CD1c-positive myeloid dendritic cell (primary cell): ENCODE measurements at regions not wholly inside any gene's neighbourhood (a gene's known extent, or its start where the extent isn't known, plus 50 kb on each side); places are given as distances from the start of the nearest gene placed in this dataset.
A peak's percentile ranks its signal among the peaks of the same experiment; 100 is the strongest.

ENCODE experiments used
- DNase-seq: peaks from one replicate; pipeline ENCODE4 v3.0.0-alpha.2; 2016; ENCODE audit errors: extremely low spot score

GRCh38 chr7:33754933-33755928, 150.1 kb upstream of the BMPER start:
- no peak for DNase-seq

DNA sequence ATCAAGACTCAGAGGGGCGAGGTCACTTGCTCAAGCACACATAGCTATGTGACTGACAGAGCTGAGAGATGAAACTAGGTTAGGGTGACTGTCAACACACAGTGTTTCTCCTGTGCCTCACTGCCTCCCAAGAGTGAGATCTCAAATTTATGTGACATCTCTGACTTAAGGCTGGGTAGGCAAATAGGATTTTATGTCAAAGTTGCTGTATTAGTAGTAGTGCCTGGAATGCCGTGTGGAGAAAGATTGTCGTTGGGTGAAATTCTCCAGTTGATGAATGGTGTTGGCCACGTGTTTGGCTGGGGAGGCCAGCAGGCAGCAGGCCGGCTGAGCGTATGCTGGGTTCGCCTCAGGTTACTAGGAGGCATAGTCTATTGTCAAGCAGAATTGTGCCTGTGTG, 148.3 kb upstream of the BMPER start:
- no peak for DNase-seq

GRCh38 chr7:33757563-33758165, 147.7 kb upstream of the BMPER start:
- DNase-seq: peak; percentile 51

GRCh38 chr7:33760146-33760545, 145.2 kb upstream of the BMPER start:
- DNase-seq: no peak

- DNase-seq: no peak
Observed at GRCh38 chr7:33760834-33761233, 144.5 kb upstream of the BMPER start.

GRCh38 chr7:33761449-33762080, 143.8 kb upstream of the BMPER start:
- no peak for DNase-seq

GRCh38 chr7:33762151-33762910, 143.0 kb upstream of the BMPER start:
- no peak for DNase-seq

GRCh38 chr7:33762911-33763306, 142.4 kb upstream of the BMPER start:
- no peak for DNase-seq

GRCh38 chr7:33764752-33765451, 140.4 kb upstream of the BMPER start:
- DNase-seq: no peak

GRCh38 chr7:33766405-33766804, 138.9 kb upstream of the BMPER start:
- no peak for DNase-seq

DNA sequence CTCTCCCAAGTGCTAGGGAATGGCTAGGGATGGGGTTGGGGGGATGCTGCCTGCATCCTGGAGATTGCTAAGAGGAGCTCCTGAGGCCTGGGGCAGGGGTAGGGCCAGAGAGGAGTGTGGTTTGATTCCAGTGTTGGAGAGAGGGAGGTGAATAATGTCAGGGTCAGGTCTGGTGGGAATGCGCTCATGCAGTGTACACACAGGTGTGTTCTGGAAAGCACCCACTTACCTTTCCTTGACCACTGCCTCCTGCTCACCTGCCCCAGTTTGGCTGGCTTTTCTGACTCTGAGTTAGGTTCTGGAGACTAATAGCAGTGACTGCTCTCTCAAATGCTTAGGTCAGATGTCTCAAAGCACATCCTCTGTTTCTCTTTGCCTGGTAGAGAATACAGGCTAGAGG, 135.4 kb upstream of the BMPER start:
- DNase-seq: no peak

GRCh38 chr7:33770576-33770975, 134.8 kb upstream of the BMPER start:
- no peak for DNase-seq

GRCh38 chr7:33771422-33771821, 133.9 kb upstream of the BMPER start:
- no peak for DNase-seq

DNA sequence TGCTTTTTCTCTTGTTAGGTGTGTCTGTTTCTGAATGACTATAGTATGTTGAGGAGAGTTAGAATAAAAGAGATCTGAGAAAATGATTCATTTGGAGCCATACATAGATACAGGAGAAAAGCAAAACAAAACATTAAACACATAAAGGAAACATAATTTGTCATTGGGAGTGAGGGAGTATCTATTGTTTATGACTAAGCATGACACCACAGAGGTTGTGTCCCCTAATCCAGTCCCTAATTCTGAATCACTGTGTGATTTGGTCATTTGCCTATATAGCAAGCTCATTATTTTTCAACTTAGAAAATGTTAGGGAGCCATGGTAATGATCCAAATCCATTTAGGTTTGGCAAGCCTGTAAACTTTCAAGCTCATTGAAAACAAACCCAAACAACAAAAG, 132.3 kb upstream of the BMPER start:
- DNase-seq: no peak

DNA sequence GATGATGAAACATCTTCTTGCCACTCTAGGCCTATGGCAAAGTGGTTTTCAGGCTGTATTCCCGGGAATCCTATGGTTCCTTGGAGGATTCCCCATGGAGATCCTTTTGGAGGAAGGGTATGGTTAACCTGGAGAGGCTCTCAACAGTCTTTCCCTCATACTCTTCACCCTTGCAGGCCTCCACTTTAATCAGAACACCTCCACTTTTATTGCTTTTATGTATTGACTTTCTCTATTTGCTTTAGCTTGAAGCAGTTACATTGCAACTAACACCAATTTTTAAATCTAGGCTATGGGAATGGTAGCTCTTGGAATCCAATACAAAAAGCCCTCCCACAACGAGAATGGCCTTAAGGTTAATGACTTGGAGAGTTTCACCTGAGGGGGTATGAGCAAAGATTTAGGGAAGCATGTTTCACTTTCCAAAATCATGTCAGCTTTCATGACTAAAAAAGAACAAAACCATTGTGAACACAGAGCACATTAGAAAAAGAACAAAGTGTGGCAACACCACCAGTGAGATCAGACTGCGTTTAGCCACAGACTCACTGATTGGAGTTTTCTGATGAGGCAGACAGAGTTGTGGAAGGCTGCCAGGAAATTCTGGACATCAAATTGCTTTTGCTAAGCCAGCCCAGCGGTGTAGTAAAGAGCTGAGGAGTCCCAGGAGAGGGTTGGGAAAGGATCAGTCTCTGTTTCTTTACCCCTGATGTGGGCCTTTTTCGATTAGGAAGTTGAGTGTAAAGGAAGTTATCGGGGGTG, 130.4 kb upstream of the BMPER start:
- DNase-seq: no peak

GRCh38 chr7:33775790-33776189, 129.5 kb upstream of the BMPER start:
- DNase-seq: no peak

DNA sequence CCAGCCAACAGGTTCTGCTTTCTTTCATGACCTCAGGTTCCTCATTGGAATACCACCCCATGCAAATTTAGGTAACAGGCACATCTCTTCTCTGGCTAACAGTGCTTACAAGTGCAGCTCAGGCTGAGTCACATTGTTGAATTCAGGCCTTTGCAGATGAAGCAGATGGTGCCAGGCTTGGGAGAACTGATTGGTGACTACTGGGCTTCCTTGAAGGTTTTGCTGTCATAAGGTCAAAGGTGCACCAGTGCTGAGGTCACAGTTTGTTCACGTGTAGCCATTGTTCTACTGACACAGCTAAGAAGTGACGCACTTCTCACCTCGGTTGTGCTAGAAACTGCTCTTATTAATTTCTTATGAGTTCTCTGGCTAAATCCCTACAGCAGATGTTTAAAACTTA, 128.6 kb upstream of the BMPER start:
- DNase-seq: no peak

DNA sequence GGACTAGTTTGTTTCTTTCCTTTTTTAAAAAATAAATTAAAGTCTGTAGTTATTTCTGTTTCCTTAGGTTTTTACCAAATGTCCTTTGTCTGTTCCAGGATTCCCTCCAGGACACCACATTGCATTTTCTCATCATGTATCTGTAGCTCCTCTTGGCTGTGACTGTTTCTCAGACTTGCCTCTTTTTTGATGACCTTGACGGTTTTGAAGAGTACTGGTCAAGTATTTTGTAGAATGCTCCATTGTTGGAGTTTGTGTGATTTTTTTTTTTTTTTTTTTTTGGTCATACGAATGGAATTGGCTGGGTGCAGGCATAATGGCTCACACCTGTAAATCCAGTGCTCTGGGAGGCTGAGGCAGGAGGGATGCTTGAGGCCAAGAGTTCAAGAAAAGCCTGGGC, 127.1 kb upstream of the BMPER start:
- no peak for DNase-seq

DNA sequence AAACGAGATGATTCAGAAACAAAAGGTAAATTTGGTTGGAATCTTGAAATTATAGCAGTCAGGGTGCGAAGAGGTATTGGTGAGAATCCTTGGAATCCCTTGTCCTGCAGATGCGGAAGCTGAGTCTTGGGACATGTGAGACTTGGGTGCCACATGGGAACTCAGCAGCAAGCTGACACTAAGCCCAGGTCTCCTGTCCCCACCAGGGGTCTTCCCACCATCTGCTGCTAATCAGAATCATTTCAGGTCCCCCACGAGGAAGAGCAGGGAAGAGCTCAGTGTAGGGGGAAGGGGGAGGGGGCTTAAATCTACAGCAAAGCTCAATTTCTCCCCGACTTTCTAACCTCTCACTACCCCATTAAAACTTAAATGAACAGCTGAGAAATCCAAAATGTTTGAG, 126.1 kb upstream of the BMPER start:
- DNase-seq: no peak

- DNase-seq: no peak
Observed at GRCh38 chr7:33781167-33781566, 124.2 kb upstream of the BMPER start.

DNA sequence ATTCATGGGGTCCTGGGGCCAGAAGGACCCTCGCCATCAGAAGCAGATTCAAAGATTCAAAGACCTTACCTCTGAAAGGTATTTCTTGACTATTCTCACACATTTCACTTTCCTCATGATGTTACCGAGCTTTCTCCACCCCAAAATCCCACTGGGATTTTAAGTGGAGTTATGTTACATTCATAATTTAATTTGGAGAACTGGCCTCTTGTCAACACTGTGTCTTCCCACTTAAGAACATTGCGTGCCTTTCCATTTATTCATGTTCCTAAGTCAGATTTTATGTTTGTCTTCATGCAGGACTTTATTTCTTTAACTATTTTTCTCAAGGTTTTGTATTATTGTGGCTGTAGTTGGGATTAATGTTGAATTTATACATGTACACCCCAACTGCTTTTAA, 123.5 kb upstream of the BMPER start:
- no peak for DNase-seq
